HepG2 (cell line): ENCODE measurements at regions not wholly inside any gene's neighbourhood (a gene's known extent, or its start where the extent isn't known, plus 50 kb on each side); places are given as distances from the start of the nearest gene placed in this dataset.
A peak's percentile ranks its signal among the peaks of the same experiment; 100 is the strongest.

Experiments
- ARNT2 ChIP-seq: sonication (generic); formaldehyde crosslinking; IDR thresholded peaks from 2 replicates; pipeline ENCODE4 v1.8.0; 2022; ENCODE audit warnings: mild to moderate bottlenecking, low read depth, missing genetic modification reagents, moderate library complexity
- ATF7 ChIP-seq, 2 experiments: fragments of 450-650 bp in 1 of 2; sonication (generic) in 1 of 2; formaldehyde crosslinking in 1 of 2; IDR thresholded peaks; 2 replicates each; pipeline versions ENCODE4 v1.4.0 to v1.6.1; 2016 to 2020; ENCODE audit warnings: antibody characterized with exemption in 1 of 2, mild to moderate bottlenecking in 1 of 2, missing genetic modification reagents in 1 of 2
- CREB1 ChIP-seq, 2 experiments: fragments of 450-650 bp in 1 of 2; IDR thresholded peaks; 2 replicates each; pipeline ENCODE4 v1.6.1; 2016 to 2017; ENCODE audit warnings: control low read depth in 1 of 2, mild to moderate bottlenecking in 1 of 2, missing compliant biosample characterization in 1 of 2, missing genetic modification characterization in 1 of 2
- DR1 ChIP-seq: sonication (generic); formaldehyde crosslinking; IDR thresholded peaks from 2 replicates; pipeline ENCODE4 v1.8.0; 2021; ENCODE audit warnings: mild to moderate bottlenecking, missing genetic modification reagents, inconsistent platforms
- EHMT2 ChIP-seq: fragments of 200-600 bp; sonication (generic); IDR thresholded peaks from 2 replicates; pipeline ENCODE4 v1.7.0; 2017; ENCODE audit warnings: antibody characterized with exemption, low read depth, low read length, borderline replicate concordance
- ELF3 ChIP-seq: IDR thresholded peaks from 2 replicates; pipeline ENCODE4 v1.6.1; 2016; ENCODE audit warnings: missing genetic modification reagents, missing compliant biosample characterization
- EZH2 ChIP-seq: conservative IDR thresholded peaks from 2 replicates; pipeline ENCODE4 v1.6.1; 2012; ENCODE audit warnings: mild to moderate bottlenecking, low read depth, low read length, moderate library complexity
- GFI1 ChIP-seq: sonication (generic); formaldehyde crosslinking; IDR thresholded peaks from 2 replicates; pipeline ENCODE4 v1.5.0; 2020; ENCODE audit warnings: missing genetic modification reagents, mild to moderate bottlenecking, borderline replicate concordance
- HMG20B ChIP-seq: conservative IDR thresholded peaks from 2 replicates; pipeline ENCODE4 v1.6.1; 2016; ENCODE audit warnings: missing genetic modification reagents, missing compliant biosample characterization
- JUN ChIP-seq: sonication (generic); formaldehyde crosslinking; IDR thresholded peaks from 2 replicates; pipeline ENCODE4 v1.4.0; 2020; ENCODE audit warnings: mild to moderate bottlenecking, missing genetic modification reagents
- JUND ChIP-seq: sonication (generic); formaldehyde crosslinking; IDR thresholded peaks from 2 replicates; pipeline ENCODE4 v1.8.0; 2022; ENCODE audit warnings: mild to moderate bottlenecking, missing genetic modification reagents
- MAFF ChIP-seq: IDR thresholded peaks from 2 replicates; pipeline ENCODE4 v1.6.1; 2011; ENCODE audit warnings: low read depth, low read length, improper control_type of control experiment
- PRMT3 ChIP-seq: sonication (generic); formaldehyde crosslinking; IDR thresholded peaks from 2 replicates; pipeline ENCODE4 v1.8.1; 2022; ENCODE audit warnings: low read depth, mild to moderate bottlenecking, moderate library complexity, missing genetic modification reagents, borderline replicate concordance
- SMARCC2 ChIP-seq: fragments of 450-650 bp; IDR thresholded peaks from 2 replicates; pipeline ENCODE4 v1.6.1; 2017; ENCODE audit warnings: antibody characterized with exemption, mild to moderate bottlenecking
- SMC3 ChIP-seq: IDR thresholded peaks from 2 replicates; pipeline ENCODE4 v1.6.1; 2011; ENCODE audit warnings: low read length, improper control_type of control experiment
- ZFP36L2 ChIP-seq: sonication (generic); formaldehyde crosslinking; IDR thresholded peaks from 2 replicates; pipeline ENCODE4 v1.4.0; 2020; ENCODE audit warnings: missing genetic modification reagents
- ZKSCAN5 ChIP-seq: sonication (generic); formaldehyde crosslinking; IDR thresholded peaks from 2 replicates; pipeline ENCODE4 v1.5.1; 2020; ENCODE audit warnings: mild to moderate bottlenecking, missing genetic modification reagents
- ZNF143 ChIP-seq: sonication (generic); formaldehyde crosslinking; IDR thresholded peaks from 2 replicates; pipeline ENCODE4 v1.4.0; 2020; ENCODE audit warnings: missing genetic modification reagents
- ZNF232 ChIP-seq: sonication (generic); formaldehyde crosslinking; IDR thresholded peaks from 2 replicates; pipeline ENCODE4 v1.4.0; 2020; ENCODE audit warnings: missing genetic modification reagents, borderline replicate concordance
- ZNF234 ChIP-seq: sonication (generic); formaldehyde crosslinking; conservative IDR thresholded peaks from 2 replicates; pipeline ENCODE4 v1.5.1; 2020; ENCODE audit warnings: mild to moderate bottlenecking, missing genetic modification reagents
- ZNF547 ChIP-seq: sonication (generic); formaldehyde crosslinking; IDR thresholded peaks from 2 replicates; pipeline ENCODE4 v1.5.1; 2020; ENCODE audit warnings: mild to moderate bottlenecking, missing genetic modification reagents
- ZNF816 ChIP-seq: sonication (generic); formaldehyde crosslinking; IDR thresholded peaks from 2 replicates; pipeline ENCODE4 v1.8.0; 2022; ENCODE audit warnings: missing genetic modification reagents, mild to moderate bottlenecking, borderline replicate concordance
- TF ChIP-seq, protein P1 (sequence below): sonication (generic); formaldehyde crosslinking; IDR thresholded peaks from 2 replicates; pipeline ENCODE4 v1.4.0; 2020; ENCODE audit warnings: mild to moderate bottlenecking, missing genetic modification reagents, borderline replicate concordance
- TF ChIP-seq, protein P2 (sequence below): sonication (generic); formaldehyde crosslinking; IDR thresholded peaks from 2 replicates; pipeline ENCODE4 v1.9.0; 2021; ENCODE audit warnings: missing genetic modification reagents, mild to moderate bottlenecking, borderline replicate concordance
- TF ChIP-seq, protein P3 (sequence below): sonication (generic); formaldehyde crosslinking; IDR thresholded peaks from 2 replicates; pipeline ENCODE4 v1.5.1; 2020; ENCODE audit warnings: mild to moderate bottlenecking, missing genetic modification reagents, moderate library complexity

DNA sequence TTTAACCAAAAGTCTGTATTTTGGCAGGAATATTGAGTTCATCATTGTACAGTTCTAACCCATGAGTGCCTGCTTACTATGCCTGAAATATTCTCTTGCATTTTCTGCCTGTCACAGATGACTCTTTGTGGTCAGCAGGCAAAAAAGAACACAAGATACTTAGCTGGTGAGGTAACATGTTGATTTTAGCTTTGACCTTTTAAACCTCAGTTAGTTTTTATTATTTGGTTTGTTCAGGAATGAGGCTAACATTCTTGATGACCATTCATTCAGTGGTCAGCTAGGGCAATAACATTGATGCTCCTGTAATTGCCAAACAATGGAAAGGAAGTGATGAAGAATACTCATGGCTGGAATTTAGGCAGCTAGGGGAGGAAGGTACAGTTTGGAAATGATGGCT is 491.2 kb downstream of the PIK3C3 start (continued):
- TF ChIP-seq ZFP36L2 (no peak), EZH2 (no peak), EHMT2 (peak; percentile 85; the same call in 1 of the 2 replicates), ZNF547 (CRISPR knock-in tag) (no peak), DR1 (CRISPR knock-in tag) (no peak), ATF7 (IDR thresholded peaks at IDR 0.05) (peak; percentile 87), ATF7 (CRISPR knock-in tag; IDR thresholded peaks at IDR 0.05) (peak; percentile 94; the same call in 1 of the 2 replicates), ELF3 (CRISPR knock-in tag) (peak; percentile 74), SMARCC2 (no peak), JUN (peak; percentile 99), ZNF234 (no peak), MAFF (peak; percentile 38; the same call in 1 of the 2 replicates), CREB1 (IDR thresholded peaks at IDR 0.05) (peak; percentile 35; the same call in 1 of the 2 replicates), CREB1 (CRISPR knock-in tag; IDR thresholded peaks at IDR 0.05) (peak; percentile 47; the same call in 1 of the 2 replicates), GFI1 (CRISPR knock-in tag) (peak; percentile 69; the same call in 1 of the 2 replicates), JUND (peak; percentile 84), ZKSCAN5 (CRISPR knock-in tag) (0 out of 2 replicates have a peak, but pooled peaks have one; percentile 49), PRMT3 (CRISPR knock-in tag) (no peak), ZNF816 (CRISPR knock-in tag) (no peak), HMG20B (CRISPR knock-in tag) (0 out of 2 replicates have a peak, but pooled peaks have one; percentile 50), ZNF143 (CRISPR knock-in tag) (no peak), SMC3 (peak; percentile 30; the same call in 1 of the 2 replicates), ZNF232 (no peak), ARNT2 (CRISPR knock-in tag) (no peak)
- TF ChIP-seq, protein P1, sequence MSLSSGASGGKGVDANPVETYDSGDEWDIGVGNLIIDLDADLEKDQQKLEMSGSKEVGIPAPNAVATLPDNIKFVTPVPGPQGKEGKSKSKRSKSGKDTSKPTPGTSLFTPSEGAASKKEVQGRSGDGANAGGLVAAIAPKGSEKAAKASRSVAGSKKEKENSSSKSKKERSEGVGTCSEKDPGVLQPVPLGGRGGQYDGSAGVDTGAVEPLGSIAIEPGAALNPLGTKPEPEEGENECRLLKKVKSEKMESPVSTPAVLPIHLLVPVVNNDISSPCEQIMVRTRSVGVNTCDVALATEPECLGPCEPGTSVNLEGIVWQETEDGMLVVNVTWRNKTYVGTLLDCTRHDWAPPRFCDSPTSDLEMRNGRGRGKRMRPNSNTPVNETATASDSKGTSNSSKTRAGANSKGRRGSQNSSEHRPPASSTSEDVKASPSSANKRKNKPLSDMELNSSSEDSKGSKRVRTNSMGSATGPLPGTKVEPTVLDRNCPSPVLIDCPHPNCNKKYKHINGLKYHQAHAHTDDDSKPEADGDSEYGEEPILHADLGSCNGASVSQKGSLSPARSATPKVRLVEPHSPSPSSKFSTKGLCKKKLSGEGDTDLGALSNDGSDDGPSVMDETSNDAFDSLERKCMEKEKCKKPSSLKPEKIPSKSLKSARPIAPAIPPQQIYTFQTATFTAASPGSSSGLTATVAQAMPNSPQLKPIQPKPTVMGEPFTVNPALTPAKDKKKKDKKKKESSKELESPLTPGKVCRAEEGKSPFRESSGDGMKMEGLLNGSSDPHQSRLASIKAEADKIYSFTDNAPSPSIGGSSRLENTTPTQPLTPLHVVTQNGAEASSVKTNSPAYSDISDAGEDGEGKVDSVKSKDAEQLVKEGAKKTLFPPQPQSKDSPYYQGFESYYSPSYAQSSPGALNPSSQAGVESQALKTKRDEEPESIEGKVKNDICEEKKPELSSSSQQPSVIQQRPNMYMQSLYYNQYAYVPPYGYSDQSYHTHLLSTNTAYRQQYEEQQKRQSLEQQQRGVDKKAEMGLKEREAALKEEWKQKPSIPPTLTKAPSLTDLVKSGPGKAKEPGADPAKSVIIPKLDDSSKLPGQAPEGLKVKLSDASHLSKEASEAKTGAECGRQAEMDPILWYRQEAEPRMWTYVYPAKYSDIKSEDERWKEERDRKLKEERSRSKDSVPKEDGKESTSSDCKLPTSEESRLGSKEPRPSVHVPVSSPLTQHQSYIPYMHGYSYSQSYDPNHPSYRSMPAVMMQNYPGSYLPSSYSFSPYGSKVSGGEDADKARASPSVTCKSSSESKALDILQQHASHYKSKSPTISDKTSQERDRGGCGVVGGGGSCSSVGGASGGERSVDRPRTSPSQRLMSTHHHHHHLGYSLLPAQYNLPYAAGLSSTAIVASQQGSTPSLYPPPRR (CRISPR knock-in tag) = peak; percentile 90
- TF ChIP-seq, protein P2, sequence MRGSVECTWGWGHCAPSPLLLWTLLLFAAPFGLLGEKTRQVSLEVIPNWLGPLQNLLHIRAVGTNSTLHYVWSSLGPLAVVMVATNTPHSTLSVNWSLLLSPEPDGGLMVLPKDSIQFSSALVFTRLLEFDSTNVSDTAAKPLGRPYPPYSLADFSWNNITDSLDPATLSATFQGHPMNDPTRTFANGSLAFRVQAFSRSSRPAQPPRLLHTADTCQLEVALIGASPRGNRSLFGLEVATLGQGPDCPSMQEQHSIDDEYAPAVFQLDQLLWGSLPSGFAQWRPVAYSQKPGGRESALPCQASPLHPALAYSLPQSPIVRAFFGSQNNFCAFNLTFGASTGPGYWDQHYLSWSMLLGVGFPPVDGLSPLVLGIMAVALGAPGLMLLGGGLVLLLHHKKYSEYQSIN (CRISPR knock-in tag) = no peak
- TF ChIP-seq, protein P3, sequence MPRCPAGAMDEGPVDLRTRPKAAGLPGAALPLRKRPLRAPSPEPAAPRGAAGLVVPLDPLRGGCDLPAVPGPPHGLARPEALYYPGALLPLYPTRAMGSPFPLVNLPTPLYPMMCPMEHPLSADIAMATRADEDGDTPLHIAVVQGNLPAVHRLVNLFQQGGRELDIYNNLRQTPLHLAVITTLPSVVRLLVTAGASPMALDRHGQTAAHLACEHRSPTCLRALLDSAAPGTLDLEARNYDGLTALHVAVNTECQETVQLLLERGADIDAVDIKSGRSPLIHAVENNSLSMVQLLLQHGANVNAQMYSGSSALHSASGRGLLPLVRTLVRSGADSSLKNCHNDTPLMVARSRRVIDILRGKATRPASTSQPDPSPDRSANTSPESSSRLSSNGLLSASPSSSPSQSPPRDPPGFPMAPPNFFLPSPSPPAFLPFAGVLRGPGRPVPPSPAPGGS (CRISPR knock-in tag) = no peak
